HEK293 (cell line): ENCODE measurements at regions not wholly inside any gene's neighbourhood (a gene's known extent, or its start where the extent isn't known, plus 50 kb on each side); places are given as distances from the start of the nearest gene placed in this dataset.

ENCODE experiments used
- CTCF ChIA-PET: fragments of 350-600 bp; formaldehyde crosslinking; extraction: SDS; loops from one replicate; lab custom pipeline; 2021; ENCODE audit warnings: antibody characterized with exemption; lab: Yijun Ruan, JAX
- POLR2A ChIA-PET: fragments of 300-600 bp; formaldehyde crosslinking; extraction: SDS; loops from one replicate; lab custom pipeline; 2020; ENCODE audit warnings: antibody characterized with exemption, inconsistent platforms; lab: Yijun Ruan, JAX
- H3K27ac ChIP-seq: fragments of 200-500 bp; sonication (Bioruptor generic); 2 replicates; pipeline ENCODE4 v1.5.1; 2014; ENCODE audit warnings: low read depth, low read length, control low read depth, inconsistent platforms; ENCODE audit errors: extremely low read depth
- H3K36me3 ChIP-seq, 2 experiments: fragments of 200-500 bp in 1 of 2; sonication (Bioruptor generic) in 1 of 2; 1 replicate in 1 of 2; 2 replicates in 1 of 2; pipeline ENCODE4 v1.5.1; 2014 to 2017; ENCODE audit warnings: inconsistent platforms in 2 of 2, low read length in 2 of 2; ENCODE audit not compliant: control insufficient read depth in 2 of 2, insufficient read depth in 1 of 2
- H3K4me1 ChIP-seq: fragments of 200-500 bp; sonication (Bioruptor generic); 2 replicates; pipeline ENCODE4 v1.5.1; 2014; ENCODE audit warnings: mild to moderate bottlenecking, low read length, inconsistent platforms; ENCODE audit not compliant: control insufficient read depth, insufficient read depth
- H3K4me3 ChIP-seq: 2 replicates; pipeline ENCODE4 v1.5.1; 2011; ENCODE audit warnings: low read depth, mild to moderate bottlenecking, control low read depth, low read length, moderate library complexity
- H3K9me3 ChIP-seq: fragments of 200-500 bp; sonication (Bioruptor generic); 2 replicates; pipeline ENCODE4 v1.5.1; 2014; ENCODE audit warnings: low read depth, low read length, inconsistent platforms; ENCODE audit not compliant: control insufficient read depth, insufficient read depth
- GFI1B ChIP-seq: fragments of 450-650 bp; formaldehyde crosslinking; IDR thresholded peaks from 2 replicates; pipeline ENCODE4 v1.5.1; 2016; ENCODE audit warnings: missing biosample characterization, missing genetic modification characterization
- REPIN1 ChIP-seq: fragments of 450-650 bp; formaldehyde crosslinking; IDR thresholded peaks from 2 replicates; pipeline ENCODE4 v1.5.1; 2017; ENCODE audit warnings: missing biosample characterization, missing genetic modification characterization, low read depth
- SP3 ChIP-seq: fragments of 450-650 bp; formaldehyde crosslinking; IDR thresholded peaks from 2 replicates; pipeline ENCODE4 v1.5.1; 2016; ENCODE audit warnings: missing biosample characterization, missing genetic modification characterization
- ZBTB17 ChIP-seq: fragments of 450-650 bp; formaldehyde crosslinking; IDR thresholded peaks from 2 replicates; pipeline ENCODE4 v1.5.1; 2016; ENCODE audit warnings: missing biosample characterization, missing genetic modification characterization
- ZBTB20 ChIP-seq: fragments of 450-650 bp; formaldehyde crosslinking; IDR thresholded peaks from 2 replicates; pipeline ENCODE4 v1.5.1; 2016; ENCODE audit warnings: missing biosample characterization, missing genetic modification characterization
- ZNF121 ChIP-seq: fragments of 450-650 bp; formaldehyde crosslinking; IDR thresholded peaks from 2 replicates; pipeline ENCODE4 v1.5.1; 2016; ENCODE audit warnings: missing biosample characterization, missing genetic modification characterization
- ZNF155 ChIP-seq: fragments of 450-650 bp; formaldehyde crosslinking; IDR thresholded peaks from 2 replicates; pipeline ENCODE4 v1.5.1; 2016; ENCODE audit warnings: missing biosample characterization, missing genetic modification characterization
- ZNF239 ChIP-seq: fragments of 450-650 bp; formaldehyde crosslinking; IDR thresholded peaks from 2 replicates; pipeline ENCODE4 v1.5.1; 2016; ENCODE audit warnings: missing biosample characterization, missing genetic modification characterization
- ZNF366 ChIP-seq: fragments of 450-650 bp; formaldehyde crosslinking; conservative IDR thresholded peaks from 2 replicates; pipeline ENCODE4 v1.5.1; 2016; ENCODE audit warnings: missing biosample characterization, missing genetic modification characterization
- ZNF416 ChIP-seq: fragments of 450-650 bp; formaldehyde crosslinking; IDR thresholded peaks from 2 replicates; pipeline ENCODE4 v1.5.1; 2016; ENCODE audit warnings: missing biosample characterization, missing genetic modification characterization
- ZNF423 ChIP-seq: fragments of 450-650 bp; formaldehyde crosslinking; IDR thresholded peaks from 2 replicates; pipeline ENCODE4 v1.5.1; 2016; ENCODE audit warnings: missing biosample characterization, missing genetic modification characterization
- ZNF433 ChIP-seq: fragments of 450-650 bp; formaldehyde crosslinking; IDR thresholded peaks from 2 replicates; pipeline ENCODE4 v1.5.1; 2016; ENCODE audit warnings: missing biosample characterization, missing genetic modification characterization, low read depth
- ZNF585B ChIP-seq: fragments of 450-650 bp; formaldehyde crosslinking; IDR thresholded peaks from 2 replicates; pipeline ENCODE4 v1.5.1; 2016; ENCODE audit warnings: missing biosample characterization, missing genetic modification characterization
- ZNF623 ChIP-seq: fragments of 450-650 bp; formaldehyde crosslinking; IDR thresholded peaks from 2 replicates; pipeline ENCODE4 v1.5.1; 2016; ENCODE audit warnings: missing biosample characterization, missing genetic modification characterization
- ZNF670 ChIP-seq: fragments of 450-650 bp; formaldehyde crosslinking; IDR thresholded peaks from 2 replicates; pipeline ENCODE4 v1.5.1; 2016; ENCODE audit warnings: missing biosample characterization, missing genetic modification characterization, low read depth
- ZNF837 ChIP-seq: fragments of 450-650 bp; formaldehyde crosslinking; IDR thresholded peaks from 2 replicates; pipeline ENCODE4 v1.5.1; 2016; ENCODE audit warnings: missing biosample characterization, missing genetic modification characterization
- ZSCAN30 ChIP-seq: fragments of 450-650 bp; IDR thresholded peaks from 2 replicates; pipeline ENCODE4 v1.5.1; 2018; ENCODE audit warnings: missing biosample characterization, mild to moderate bottlenecking, missing genetic modification characterization, moderate library complexity
- TF ChIP-seq, protein P1 (sequence below): fragments of 450-650 bp; formaldehyde crosslinking; IDR thresholded peaks from 2 replicates; pipeline ENCODE4 v1.5.1; 2016; ENCODE audit warnings: missing biosample characterization, missing genetic modification characterization
- TF ChIP-seq, protein P2 (sequence below): fragments of 450-650 bp; formaldehyde crosslinking; IDR thresholded peaks from 2 replicates; pipeline ENCODE4 v1.5.1; 2016; ENCODE audit warnings: missing biosample characterization, missing genetic modification characterization
- TF ChIP-seq, protein P3 (sequence below): fragments of 450-650 bp; formaldehyde crosslinking; IDR thresholded peaks from 2 replicates; pipeline ENCODE4 v1.5.0; 2017; ENCODE audit warnings: missing biosample characterization, missing genetic modification characterization, borderline replicate concordance
- TF ChIP-seq, protein P4 (sequence below): fragments of 450-650 bp; formaldehyde crosslinking; IDR thresholded peaks from 2 replicates; pipeline ENCODE4 v1.5.1; 2016; ENCODE audit warnings: missing biosample characterization, missing genetic modification characterization
- TF ChIP-seq, protein P5 (sequence below): fragments of 450-650 bp; formaldehyde crosslinking; IDR thresholded peaks from 2 replicates; pipeline ENCODE4 v1.5.1; 2017; ENCODE audit warnings: missing biosample characterization, missing genetic modification characterization

DNA sequence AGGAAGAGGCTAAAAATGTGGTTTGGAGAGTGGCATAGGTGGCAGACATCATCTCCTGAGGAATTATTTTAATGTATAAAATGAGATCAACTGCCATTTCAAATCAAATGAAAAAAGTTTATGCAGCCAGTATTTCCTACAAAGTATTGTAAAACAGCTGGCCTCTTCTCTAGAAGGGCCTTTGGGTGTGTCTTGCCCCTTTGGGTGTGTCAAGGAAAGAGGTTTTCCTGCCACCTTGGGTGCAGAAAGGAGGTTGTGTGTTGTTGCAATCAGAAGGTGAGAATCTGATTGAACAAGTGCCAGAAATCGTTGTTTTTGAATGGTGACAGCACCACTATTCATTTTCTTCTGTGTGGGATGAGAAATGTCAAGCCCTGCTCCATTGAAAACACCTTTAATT, 127.4 kb downstream of the RMI1 start:
- Histone ChIP-seq H3K4me1 (no peaks in the 10 kb centered on the region), H3K9me3 (no peaks in the 10 kb centered on the region)
- CTCF ChIA-PET = no interaction called here
- TF ChIP-seq ZNF366 (tag by site-specific recombination) (no peak), ZNF623 (tag by site-specific recombination) (no peak), GFI1B (tag by site-specific recombination) (no peak), ZNF239 (tag by site-specific recombination) (no peak), ZNF423 (tag by site-specific recombination) (no peak), ZSCAN30 (tag by site-specific recombination) (no peak), REPIN1 (tag by site-specific recombination) (no peak), ZNF433 (tag by site-specific recombination) (no peak), SP3 (tag by site-specific recombination) (no peak), ZNF155 (tag by site-specific recombination) (no peak), ZNF121 (no peak), ZNF416 (no peak), ZNF837 (tag by site-specific recombination) (no peak)
- TF ChIP-seq, protein P1, sequence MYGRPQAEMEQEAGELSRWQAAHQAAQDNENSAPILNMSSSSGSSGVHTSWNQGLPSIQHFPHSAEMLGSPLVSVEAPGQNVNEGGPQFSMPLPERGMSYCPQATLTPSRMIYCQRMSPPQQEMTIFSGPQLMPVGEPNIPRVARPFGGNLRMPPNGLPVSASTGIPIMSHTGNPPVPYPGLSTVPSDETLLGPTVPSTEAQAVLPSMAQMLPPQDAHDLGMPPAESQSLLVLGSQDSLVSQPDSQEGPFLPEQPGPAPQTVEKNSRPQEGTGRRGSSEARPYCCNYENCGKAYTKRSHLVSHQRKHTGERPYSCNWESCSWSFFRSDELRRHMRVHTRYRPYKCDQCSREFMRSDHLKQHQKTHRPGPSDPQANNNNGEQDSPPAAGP (tag by site-specific recombination) = no peak
- TF ChIP-seq, protein P2, sequence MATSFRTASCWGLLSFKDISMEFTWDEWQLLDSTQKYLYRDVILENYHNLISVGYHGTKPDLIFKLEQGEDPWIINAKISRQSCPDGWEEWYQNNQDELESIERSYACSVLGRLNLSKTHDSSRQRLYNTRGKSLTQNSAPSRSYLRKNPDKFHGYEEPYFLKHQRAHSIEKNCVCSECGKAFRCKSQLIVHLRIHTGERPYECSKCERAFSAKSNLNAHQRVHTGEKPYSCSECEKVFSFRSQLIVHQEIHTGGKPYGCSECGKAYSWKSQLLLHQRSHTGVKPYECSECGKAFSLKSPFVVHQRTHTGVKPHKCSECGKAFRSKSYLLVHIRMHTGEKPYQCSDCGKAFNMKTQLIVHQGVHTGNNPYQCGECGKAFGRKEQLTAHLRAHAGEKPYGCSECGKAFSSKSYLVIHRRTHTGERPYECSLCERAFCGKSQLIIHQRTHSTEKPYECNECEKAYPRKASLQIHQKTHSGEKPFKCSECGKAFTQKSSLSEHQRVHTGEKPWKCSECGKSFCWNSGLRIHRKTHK (tag by site-specific recombination) = no peak
- TF ChIP-seq, all 188 proteins: peak for 0
- Histone ChIP-seq H3K27ac (no peak overlapping the region), H3K4me3 (no peak overlapping the region), H3K36me3 (no peaks in the 10 kb centered on the region)
- POLR2A ChIA-PET = no interaction called here

DNA sequence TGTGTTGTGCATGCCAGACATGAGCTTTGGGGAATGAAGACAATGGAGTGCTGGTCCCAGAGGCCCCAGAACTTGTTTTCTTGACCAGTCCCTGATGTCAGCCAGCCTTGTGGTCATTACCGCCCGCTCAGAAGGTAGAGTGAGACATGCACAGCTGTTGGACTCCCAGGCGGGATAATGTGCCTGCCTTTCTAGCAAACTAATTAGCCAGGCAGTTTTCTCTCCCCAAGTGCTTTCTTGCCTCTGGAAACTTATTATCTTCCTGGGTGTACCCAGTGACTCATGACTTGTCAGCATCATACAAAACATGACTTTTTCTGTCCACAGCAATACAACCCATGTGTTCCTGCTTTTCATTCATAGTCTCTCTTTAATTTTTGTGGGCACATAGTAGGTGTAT, 131.1 kb downstream of the RMI1 start:
- no peak overlapping the region for H3K4me3 ChIP-seq
- H3K36me3 ChIP-seq = no peaks in the 10 kb centered on the region
- no peak overlapping the region for H3K27ac ChIP-seq
- CTCF ChIA-PET = no interaction called here
- TF ChIP-seq, protein P3, sequence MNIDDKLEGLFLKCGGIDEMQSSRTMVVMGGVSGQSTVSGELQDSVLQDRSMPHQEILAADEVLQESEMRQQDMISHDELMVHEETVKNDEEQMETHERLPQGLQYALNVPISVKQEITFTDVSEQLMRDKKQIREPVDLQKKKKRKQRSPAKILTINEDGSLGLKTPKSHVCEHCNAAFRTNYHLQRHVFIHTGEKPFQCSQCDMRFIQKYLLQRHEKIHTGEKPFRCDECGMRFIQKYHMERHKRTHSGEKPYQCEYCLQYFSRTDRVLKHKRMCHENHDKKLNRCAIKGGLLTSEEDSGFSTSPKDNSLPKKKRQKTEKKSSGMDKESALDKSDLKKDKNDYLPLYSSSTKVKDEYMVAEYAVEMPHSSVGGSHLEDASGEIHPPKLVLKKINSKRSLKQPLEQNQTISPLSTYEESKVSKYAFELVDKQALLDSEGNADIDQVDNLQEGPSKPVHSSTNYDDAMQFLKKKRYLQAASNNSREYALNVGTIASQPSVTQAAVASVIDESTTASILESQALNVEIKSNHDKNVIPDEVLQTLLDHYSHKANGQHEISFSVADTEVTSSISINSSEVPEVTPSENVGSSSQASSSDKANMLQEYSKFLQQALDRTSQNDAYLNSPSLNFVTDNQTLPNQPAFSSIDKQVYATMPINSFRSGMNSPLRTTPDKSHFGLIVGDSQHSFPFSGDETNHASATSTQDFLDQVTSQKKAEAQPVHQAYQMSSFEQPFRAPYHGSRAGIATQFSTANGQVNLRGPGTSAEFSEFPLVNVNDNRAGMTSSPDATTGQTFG (tag by site-specific recombination) = no peak
- TF ChIP-seq ZNF585B (tag by site-specific recombination) = no peak
- no peak for TF ChIP-seq ZBTB20
- no peak for TF ChIP-seq ZBTB17 (tag by site-specific recombination)
- TF ChIP-seq, protein P4, sequence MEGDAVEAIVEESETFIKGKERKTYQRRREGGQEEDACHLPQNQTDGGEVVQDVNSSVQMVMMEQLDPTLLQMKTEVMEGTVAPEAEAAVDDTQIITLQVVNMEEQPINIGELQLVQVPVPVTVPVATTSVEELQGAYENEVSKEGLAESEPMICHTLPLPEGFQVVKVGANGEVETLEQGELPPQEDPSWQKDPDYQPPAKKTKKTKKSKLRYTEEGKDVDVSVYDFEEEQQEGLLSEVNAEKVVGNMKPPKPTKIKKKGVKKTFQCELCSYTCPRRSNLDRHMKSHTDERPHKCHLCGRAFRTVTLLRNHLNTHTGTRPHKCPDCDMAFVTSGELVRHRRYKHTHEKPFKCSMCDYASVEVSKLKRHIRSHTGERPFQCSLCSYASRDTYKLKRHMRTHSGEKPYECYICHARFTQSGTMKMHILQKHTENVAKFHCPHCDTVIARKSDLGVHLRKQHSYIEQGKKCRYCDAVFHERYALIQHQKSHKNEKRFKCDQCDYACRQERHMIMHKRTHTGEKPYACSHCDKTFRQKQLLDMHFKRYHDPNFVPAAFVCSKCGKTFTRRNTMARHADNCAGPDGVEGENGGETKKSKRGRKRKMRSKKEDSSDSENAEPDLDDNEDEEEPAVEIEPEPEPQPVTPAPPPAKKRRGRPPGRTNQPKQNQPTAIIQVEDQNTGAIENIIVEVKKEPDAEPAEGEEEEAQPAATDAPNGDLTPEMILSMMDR (tag by site-specific recombination) = no peak
- TF ChIP-seq, protein P5, sequence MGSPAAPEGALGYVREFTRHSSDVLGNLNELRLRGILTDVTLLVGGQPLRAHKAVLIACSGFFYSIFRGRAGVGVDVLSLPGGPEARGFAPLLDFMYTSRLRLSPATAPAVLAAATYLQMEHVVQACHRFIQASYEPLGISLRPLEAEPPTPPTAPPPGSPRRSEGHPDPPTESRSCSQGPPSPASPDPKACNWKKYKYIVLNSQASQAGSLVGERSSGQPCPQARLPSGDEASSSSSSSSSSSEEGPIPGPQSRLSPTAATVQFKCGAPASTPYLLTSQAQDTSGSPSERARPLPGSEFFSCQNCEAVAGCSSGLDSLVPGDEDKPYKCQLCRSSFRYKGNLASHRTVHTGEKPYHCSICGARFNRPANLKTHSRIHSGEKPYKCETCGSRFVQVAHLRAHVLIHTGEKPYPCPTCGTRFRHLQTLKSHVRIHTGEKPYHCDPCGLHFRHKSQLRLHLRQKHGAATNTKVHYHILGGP (tag by site-specific recombination) = no peak
- TF ChIP-seq ZNF670 (tag by site-specific recombination) = no peak
- no peaks in the 10 kb centered on the region for H3K4me1 ChIP-seq
- POLR2A ChIA-PET = no interaction called here
- H3K9me3 ChIP-seq = no peaks in the 10 kb centered on the region
